Uterus (tissue), 2 donors: ENCODE measurements at regions not wholly inside any gene's neighbourhood (a gene's known extent, or its start where the extent isn't known, plus 50 kb on each side); places are given as distances from the start of the nearest gene placed in this dataset.

ENCODE experiments used
- CTCF ChIP-seq, 4 experiments: fragments of 200-600 bp in 2 of 4; fragments of 450-650 bp in 2 of 4; sonication (generic) in 2 of 4; IDR thresholded peaks; one replicate each; pipeline ENCODE4 v1.5.1; 2016 to 2019; ENCODE audit warnings: antibody characterized with exemption in 4 of 4, mild to moderate bottlenecking in 2 of 4, moderate library complexity in 1 of 4
- POLR2A ChIP-seq, 2 donors: fragments of 450-650 bp; IDR thresholded peaks; one replicate each; pipeline ENCODE4 v1.6.1; 2016; ENCODE audit warnings: antibody characterized with exemption in 2 of 2, mild to moderate bottlenecking in 1 of 2, moderate library complexity in 1 of 2

DNA sequence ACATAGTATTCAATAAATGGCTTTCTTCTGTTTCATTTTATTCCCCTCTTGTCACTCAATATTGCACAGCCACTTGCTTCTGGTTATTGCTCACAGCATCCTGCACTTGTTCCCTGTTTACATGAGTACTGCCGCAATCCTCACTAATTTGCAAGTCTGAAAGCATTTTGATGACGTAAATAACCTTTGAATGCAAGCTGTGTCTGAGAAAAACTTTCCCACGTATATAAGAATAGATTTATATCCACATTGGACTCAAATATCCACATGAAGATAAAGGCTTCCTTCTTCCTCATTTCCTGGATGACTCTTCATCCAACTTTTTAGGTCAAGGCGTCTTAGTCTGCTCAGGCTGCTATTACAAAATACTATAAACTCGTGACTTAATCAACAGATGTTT is 88.2 kb upstream of the DAP start:
- no peak for TF ChIP-seq CTCF (IDR thresholded peaks at IDR 0.05)
- TF ChIP-seq POLR2A (IDR thresholded peaks at IDR 0.05) = no peak
